SK-N-SH (cell line): ENCODE measurements at regions not wholly inside any gene's neighbourhood (a gene's known extent, or its start where the extent isn't known, plus 50 kb on each side); places are given as distances from the start of the nearest gene placed in this dataset.

Experiments
- CHD2 ChIP-seq: fragments of 150-350 bp; IDR thresholded peaks from 2 replicates; pipeline ENCODE4 v1.6.1; 2018; ENCODE audit warnings: low read length; ENCODE audit not compliant: partially characterized antibody
- CTCF ChIP-seq: fragments of 200-600 bp; sonication (generic); IDR thresholded peaks from 2 replicates; pipeline ENCODE4 v1.6.1; 2017; ENCODE audit warnings: antibody characterized with exemption, mild to moderate bottlenecking, moderate library complexity
- PBX3 ChIP-seq: IDR thresholded peaks from 2 replicates; pipeline ENCODE4; 2012
- RXRA ChIP-seq: IDR thresholded peaks from 2 replicates; pipeline ENCODE4 v1.4.0; 2012; ENCODE audit warnings: low read depth, mild to moderate bottlenecking, borderline replicate concordance

GRCh38 chr14:22338381-22338780 is 250.6 kb downstream of the DAD1 start:
- TF ChIP-seq CTCF (no peak), RXRA (no peak), CHD2 (no peak), PBX3 (no peak)
